ENCODE measurements at regions not wholly inside any gene's neighbourhood (a gene's known extent, or its start where the extent isn't known, plus 50 kb on each side); places are given as distances from the start of the nearest gene placed in this dataset.

DNA sequence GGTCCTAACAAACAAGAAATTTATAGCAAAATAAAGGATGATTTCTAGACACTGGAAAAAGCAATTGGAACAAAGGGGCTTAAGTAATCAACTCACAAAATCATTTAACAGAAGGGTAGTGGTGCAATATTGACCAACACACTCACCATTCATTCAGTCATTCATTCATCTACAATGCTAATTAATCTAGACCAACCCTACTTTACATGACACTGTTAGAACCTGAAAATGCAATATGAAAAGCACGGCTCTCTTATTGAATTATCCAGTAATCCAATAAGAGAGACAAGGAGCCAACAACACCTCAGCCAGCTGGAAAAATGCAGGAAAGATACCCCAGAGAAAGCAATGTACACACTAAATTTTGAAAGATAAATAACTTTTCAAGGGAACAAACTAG lies 310.8 kb upstream of the NR5A2 start:
- no peaks in the 10 kb centered on the region for H3K36me3 Mint-ChIP-seq
- TF ChIP-seq, protein P1, sequence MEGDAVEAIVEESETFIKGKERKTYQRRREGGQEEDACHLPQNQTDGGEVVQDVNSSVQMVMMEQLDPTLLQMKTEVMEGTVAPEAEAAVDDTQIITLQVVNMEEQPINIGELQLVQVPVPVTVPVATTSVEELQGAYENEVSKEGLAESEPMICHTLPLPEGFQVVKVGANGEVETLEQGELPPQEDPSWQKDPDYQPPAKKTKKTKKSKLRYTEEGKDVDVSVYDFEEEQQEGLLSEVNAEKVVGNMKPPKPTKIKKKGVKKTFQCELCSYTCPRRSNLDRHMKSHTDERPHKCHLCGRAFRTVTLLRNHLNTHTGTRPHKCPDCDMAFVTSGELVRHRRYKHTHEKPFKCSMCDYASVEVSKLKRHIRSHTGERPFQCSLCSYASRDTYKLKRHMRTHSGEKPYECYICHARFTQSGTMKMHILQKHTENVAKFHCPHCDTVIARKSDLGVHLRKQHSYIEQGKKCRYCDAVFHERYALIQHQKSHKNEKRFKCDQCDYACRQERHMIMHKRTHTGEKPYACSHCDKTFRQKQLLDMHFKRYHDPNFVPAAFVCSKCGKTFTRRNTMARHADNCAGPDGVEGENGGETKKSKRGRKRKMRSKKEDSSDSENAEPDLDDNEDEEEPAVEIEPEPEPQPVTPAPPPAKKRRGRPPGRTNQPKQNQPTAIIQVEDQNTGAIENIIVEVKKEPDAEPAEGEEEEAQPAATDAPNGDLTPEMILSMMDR (conservative IDR thresholded peaks at IDR 0.05), result no peak
- DNase-seq (ENCODE audit: extremely low spot score, unreplicated experiment), result no peak
- H3K4me1 Mint-ChIP-seq (ENCODE audit: unreplicated experiment), result no peaks in the 10 kb centered on the region
- H3K9me3 Mint-ChIP-seq, result peaks cover 8% of the 10 kb centered on the region
- no peak overlapping the region for H3K4me3 Mint-ChIP-seq
- H3K27ac Mint-ChIP-seq, result no peak overlapping the region
- no peaks in the 10 kb centered on the region for H3K27me3 Mint-ChIP-seq

- no peak for DNase-seq (ENCODE audit: extremely low spot score, unreplicated experiment)
- no peak overlapping the region for H3K27ac Mint-ChIP-seq
Measured at GRCh38 chr1:199719156-199719842, 308.2 kb upstream of the NR5A2 start.

GRCh38 chr1:199720496-199720895 lies 307.0 kb upstream of the NR5A2 start:
- no peaks in the 10 kb centered on the region for H3K4me1 Mint-ChIP-seq (ENCODE audit: unreplicated experiment)
- H3K4me3 Mint-ChIP-seq, result no peak overlapping the region
- no peaks in the 10 kb centered on the region for H3K36me3 Mint-ChIP-seq
- TF ChIP-seq, protein P1 (conservative IDR thresholded peaks at IDR 0.05), result no peak
- no peak for DNase-seq (ENCODE audit: extremely low spot score, unreplicated experiment)
- H3K27ac Mint-ChIP-seq, result no peak overlapping the region
- H3K9me3 Mint-ChIP-seq, result no peaks in the 10 kb centered on the region
- no peaks in the 10 kb centered on the region for H3K27me3 Mint-ChIP-seq

More at GRCh38 chr1:199719156-199719842, 308.2 kb upstream of the NR5A2 start:
- no peaks in the 10 kb centered on the region for H3K4me1 Mint-ChIP-seq (ENCODE audit: unreplicated experiment)
- no peaks in the 10 kb centered on the region for H3K36me3 Mint-ChIP-seq
- no peaks in the 10 kb centered on the region for H3K9me3 Mint-ChIP-seq
- TF ChIP-seq, protein P1 (conservative IDR thresholded peaks at IDR 0.05), result no peak
- no peaks in the 10 kb centered on the region for H3K27me3 Mint-ChIP-seq
- H3K4me3 Mint-ChIP-seq, result no peak overlapping the region

GRCh38 chr1:199721001-199721400 lies 306.5 kb upstream of the NR5A2 start:
- H3K9me3 Mint-ChIP-seq, result no peaks in the 10 kb centered on the region
- no peak for DNase-seq (ENCODE audit: extremely low spot score, unreplicated experiment)
- H3K4me1 Mint-ChIP-seq (ENCODE audit: unreplicated experiment), result no peaks in the 10 kb centered on the region
- no peaks in the 10 kb centered on the region for H3K36me3 Mint-ChIP-seq
- no peaks in the 10 kb centered on the region for H3K27me3 Mint-ChIP-seq
- no peak overlapping the region for H3K27ac Mint-ChIP-seq
- TF ChIP-seq, protein P1 (conservative IDR thresholded peaks at IDR 0.05), result no peak
- no peak overlapping the region for H3K4me3 Mint-ChIP-seq

GRCh38 chr1:199723250-199723956 lies 304.1 kb upstream of the NR5A2 start:
- DNase-seq (ENCODE audit: extremely low spot score, unreplicated experiment), result no peak
- no peak overlapping the region for H3K27ac Mint-ChIP-seq

More at GRCh38 chr1:199723250-199723956, 304.1 kb upstream of the NR5A2 start:
- H3K36me3 Mint-ChIP-seq, result no peaks in the 10 kb centered on the region
- no peak overlapping the region for H3K4me3 Mint-ChIP-seq
- H3K4me1 Mint-ChIP-seq (ENCODE audit: unreplicated experiment), result no peaks in the 10 kb centered on the region
- peaks cover 3% of the 10 kb centered on the region for H3K9me3 Mint-ChIP-seq
- H3K27me3 Mint-ChIP-seq, result no peaks in the 10 kb centered on the region
- TF ChIP-seq, protein P1 (conservative IDR thresholded peaks at IDR 0.05), result no peak

All from type B pancreatic cell (in vitro differentiated cells).